ENCODE measurements at regions not wholly inside any gene's neighbourhood (a gene's known extent, or its start where the extent isn't known, plus 50 kb on each side); places are given as distances from the start of the nearest gene placed in this dataset.

GRCh38 chr5:2170761-2171160 lies 288.0 kb upstream of the IRX4 start:
- no peak for DNase-seq (ENCODE audit: low read depth in 2 of 2)

DNA sequence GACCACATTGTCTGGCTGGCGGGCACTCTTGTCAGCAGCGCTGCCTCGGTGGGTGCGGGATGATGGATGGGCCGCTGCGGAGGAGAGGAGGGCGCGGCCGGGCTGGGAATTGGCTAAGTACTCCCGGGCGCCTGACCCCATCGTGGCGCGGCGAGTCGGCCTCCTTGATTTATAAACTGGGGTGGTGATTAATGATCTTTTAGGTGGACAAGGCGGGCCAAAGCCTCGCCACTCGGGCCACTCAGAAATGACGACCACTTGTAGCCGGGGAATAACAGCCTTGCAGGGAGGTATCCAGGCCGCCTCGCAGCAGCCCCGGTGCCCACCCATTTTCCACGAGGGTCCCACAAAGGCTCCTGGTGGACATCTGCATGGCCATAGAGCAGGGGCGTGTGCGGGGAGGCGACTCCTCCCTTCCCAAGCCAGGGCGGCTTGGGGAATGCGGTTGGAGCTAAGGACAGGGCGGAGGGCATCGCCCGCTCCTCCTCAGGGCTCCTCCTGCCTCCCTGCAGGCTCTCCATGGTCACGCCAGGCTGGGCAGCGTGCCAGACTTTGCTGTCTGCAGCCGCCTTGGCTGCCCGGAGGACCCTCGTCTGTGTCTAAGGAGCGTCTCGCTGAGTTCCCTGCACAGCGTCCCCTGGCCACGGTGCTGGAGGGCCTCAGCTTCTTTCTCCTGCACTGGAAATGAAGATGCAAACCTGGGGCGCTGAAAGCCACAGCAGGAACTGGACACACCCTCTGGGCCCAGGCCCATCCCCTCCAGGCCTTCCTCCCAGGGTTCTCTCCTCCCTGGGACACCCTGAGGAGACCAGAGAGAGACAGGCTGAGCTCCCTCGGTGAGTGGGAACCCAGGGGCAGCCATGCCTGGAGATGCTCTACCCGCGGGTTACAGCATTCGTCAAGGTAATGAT lies 287.4 kb upstream of the IRX4 start:
- no peak for DNase-seq (ENCODE audit: low read depth in 2 of 2)

DNA sequence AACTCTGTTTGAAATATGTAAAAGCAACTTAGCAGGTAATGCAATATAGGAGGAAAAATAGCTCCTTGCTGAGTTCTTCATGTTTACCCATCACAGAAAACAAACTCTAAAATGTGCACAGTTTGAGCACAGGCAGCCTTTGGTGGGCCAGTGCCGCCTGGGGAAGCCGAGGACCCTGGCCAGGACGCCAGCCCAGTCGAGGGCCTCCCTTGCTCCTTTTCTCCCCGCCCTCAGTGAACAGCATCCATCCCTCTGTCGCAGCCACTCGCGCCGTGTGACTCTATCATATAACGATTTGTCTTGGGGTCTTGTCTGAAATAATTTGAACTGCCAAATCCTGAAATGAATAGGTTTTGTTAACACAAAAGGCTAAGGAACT lies 286.7 kb upstream of the IRX4 start:
- DNase-seq (ENCODE audit: low read depth in 2 of 2) = no peak

DNA sequence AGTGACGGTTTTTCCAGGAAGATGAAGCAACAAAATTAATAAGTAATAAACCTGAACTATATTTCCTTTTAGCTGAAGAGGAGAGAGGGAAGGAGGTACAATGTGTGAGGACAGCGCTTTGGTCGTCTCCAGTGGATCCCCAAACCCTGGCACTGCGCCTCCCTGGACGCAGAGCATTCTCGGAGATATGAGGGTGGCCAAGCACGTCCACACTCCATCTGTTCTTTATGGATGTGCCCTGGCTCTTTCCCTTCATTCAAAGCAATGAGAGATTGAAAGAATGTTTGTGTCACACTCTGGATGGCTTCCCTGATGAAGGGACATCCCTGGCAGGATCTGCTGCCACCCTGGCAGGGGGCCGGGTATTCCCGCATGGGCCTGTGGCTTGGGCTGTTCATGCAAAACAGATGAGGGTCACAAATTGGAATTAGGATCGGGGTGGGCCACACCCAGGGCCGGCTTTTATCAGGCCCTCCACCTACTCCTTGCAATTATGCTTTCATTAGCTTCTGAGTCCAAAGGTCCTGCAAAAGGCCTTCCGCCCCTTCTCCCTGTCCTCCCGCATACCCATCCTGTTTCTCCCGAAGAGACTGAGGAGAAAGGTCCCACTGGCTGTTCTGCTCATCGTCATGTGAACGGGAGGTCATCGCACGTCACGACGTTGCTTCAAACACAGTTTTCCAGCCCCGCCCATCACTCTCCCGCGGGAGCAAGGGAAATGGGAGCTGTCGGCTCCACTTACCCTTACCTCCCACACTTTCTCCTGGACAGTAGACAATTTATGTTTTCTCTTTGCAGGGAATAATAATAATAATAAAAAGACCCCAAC lies 286.1 kb upstream of the IRX4 start:
- no peak for DNase-seq (ENCODE audit: low read depth in 2 of 2)

DNA sequence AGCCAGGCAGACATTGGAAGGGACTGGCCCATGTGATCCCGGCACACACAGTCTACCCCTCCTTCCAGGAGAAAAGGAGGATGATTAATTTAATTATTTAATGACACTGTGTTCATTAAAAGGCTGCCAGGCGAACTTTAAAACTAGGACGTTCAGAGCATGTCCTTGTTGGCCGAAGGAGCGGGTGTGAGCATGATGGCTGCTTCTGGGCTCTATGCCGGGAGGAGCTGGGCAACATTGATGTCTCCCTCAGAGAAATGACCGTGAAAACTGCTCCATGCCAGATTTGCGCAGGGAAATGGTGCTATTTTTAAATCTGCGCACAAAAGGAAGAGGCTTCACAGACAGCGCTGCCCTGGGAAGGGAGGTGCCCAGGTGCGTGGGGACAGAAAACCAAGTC lies 284.9 kb upstream of the IRX4 start:
- DNase-seq (ENCODE audit: low read depth in 2 of 2) = no peak

GRCh38 chr5:2166979-2167377 lies 284.3 kb upstream of the IRX4 start:
- no peak for DNase-seq (ENCODE audit: low read depth in 2 of 2)

DNA sequence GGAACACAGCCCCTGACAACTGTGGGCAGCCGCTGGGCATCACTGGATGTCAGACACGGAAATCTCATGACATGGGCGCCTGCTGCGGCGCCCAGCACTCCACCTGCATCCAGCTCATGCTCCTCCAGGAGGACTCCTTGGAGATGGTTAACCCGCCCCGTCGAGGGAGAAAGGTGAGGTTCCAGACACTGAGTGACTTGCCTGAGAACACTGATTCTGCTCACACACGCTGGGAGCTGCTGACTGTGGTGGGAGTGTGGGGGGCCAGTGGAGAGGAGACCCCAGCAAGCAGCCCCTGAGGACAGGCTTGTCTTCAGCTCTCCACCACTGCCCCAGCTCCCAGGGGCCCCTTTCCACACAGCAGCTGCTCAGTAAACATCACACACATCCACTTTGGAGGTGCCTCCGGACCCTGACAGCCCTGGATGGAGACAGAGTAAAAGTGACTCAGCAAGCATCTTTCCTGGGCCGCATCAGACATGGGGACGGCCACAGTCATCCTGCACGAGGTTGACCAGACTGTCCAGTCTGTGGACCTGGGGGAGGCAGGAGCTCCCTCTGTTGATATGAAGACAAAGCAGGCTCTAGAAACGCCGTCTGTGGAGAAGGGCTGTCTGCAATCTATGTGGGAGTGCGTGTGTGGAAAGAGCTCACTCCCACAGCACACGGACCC lies 283.7 kb upstream of the IRX4 start:
- no peak for DNase-seq (ENCODE audit: low read depth in 2 of 2)

- no peak for DNase-seq (ENCODE audit: low read depth in 2 of 2)
Measured at GRCh38 chr5:2165615-2166305, 283.0 kb upstream of the IRX4 start.

- DNase-seq (ENCODE audit: low read depth in 2 of 2) = no peak
Measured at GRCh38 chr5:2165203-2165602, 282.5 kb upstream of the IRX4 start.

GRCh38 chr5:2164586-2164985 lies 281.9 kb upstream of the IRX4 start:
- no peak for DNase-seq (ENCODE audit: low read depth in 2 of 2)

DNA sequence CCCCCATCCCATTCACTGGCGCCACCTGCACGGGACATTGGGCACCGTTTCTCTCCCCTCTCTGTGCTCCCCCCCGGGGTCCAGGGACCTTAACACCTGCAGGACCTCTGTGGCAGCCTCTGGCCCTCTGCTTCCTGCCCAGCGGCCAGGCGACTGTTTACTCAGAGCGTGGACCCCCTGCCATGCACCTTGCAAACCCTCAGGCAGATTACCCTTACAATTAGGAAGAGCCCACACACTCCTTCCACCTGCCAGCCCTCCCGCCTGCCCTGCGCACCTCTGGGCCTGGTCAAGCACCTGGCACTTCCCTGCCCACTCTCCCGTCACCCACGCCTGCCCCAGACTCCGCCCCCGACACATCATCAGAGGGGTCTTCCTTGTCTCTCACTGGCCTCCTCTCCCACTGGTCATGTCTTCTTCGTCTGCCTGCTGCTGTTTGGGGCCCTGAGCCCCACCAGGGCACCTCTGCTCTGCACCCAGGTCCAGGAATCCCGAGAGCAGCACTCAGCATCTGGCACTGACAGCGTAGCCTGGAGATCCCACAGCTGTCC lies 281.3 kb upstream of the IRX4 start:
- DNase-seq (ENCODE audit: low read depth in 2 of 2) = no peak

- no peak for DNase-seq (ENCODE audit: low read depth in 2 of 2)
Measured at GRCh38 chr5:2163060-2163856, 280.5 kb upstream of the IRX4 start.

- DNase-seq (ENCODE audit: low read depth in 2 of 2) = no peak
Measured at GRCh38 chr5:2160811-2161210, 278.1 kb upstream of the IRX4 start.

- no peak for DNase-seq (ENCODE audit: low read depth in 2 of 2)
Measured at GRCh38 chr5:2158767-2159166, 276.0 kb upstream of the IRX4 start.

GRCh38 chr5:2158109-2158508 lies 275.4 kb upstream of the IRX4 start:
- DNase-seq (ENCODE audit: low read depth in 2 of 2) = no peak

GRCh38 chr5:2157372-2157771 lies 274.6 kb upstream of the IRX4 start:
- DNase-seq (ENCODE audit: low read depth in 2 of 2) = no peak

DNA sequence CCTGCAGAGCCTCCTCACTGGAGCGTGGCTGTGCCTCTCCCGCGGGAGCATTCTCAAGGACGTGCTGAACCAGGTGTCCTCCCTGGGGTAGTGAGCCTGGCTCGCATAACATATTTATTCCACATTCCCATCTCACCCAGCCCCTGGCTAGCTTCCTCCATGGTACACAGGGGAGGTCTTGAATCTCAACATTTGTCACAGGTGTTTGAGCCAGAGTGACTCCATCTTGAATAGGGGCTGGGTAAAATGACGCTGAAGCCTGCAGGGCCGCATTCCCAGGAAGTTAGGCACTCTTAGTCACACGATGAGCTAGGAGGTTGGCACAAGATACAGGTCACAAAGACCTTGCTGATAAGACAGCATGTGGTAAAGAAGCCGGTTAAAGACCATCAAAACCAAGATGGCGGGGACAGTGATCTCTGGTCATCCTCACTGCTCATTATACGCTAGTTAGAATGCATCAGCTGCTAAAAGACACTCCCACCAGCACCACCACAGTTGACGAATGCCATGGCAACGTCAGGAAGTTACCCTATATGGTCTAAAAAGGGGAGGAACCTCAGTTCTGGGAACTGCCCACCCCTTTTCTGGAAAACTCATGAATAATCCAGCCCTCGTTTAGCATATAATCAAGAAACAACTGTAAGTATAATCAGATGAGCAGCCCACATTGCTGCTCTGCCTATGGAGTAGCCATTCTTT lies 273.8 kb upstream of the IRX4 start:
- DNase-seq (ENCODE audit: low read depth in 2 of 2) = no peak

GRCh38 chr5:2155556-2155955 lies 272.8 kb upstream of the IRX4 start:
- no peak for DNase-seq (ENCODE audit: low read depth in 2 of 2)

DNA sequence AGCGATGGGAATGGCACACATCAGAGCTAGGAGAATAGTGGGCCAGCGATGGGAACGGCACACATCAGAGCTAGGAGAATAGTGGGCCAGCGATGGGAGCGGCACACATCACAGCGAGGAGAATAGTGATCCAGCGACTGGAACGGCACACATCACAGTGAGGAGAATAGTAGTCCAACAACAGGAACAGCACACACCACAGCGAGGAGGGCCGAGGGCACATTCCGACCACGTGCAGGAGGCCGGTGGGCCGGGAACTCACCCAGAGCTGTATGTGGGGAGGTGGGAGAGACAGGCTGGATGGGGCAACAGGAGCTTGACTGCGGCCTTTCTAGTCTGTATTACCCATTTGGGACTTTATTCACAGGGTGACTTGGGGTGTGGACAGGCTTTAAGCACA lies 271.1 kb upstream of the IRX4 start:
- no peak for DNase-seq (ENCODE audit: low read depth in 2 of 2)

- DNase-seq (ENCODE audit: low read depth in 2 of 2) = no peak
Measured at GRCh38 chr5:2153350-2153749, 270.6 kb upstream of the IRX4 start.
